ENCODE measurements at regions not wholly inside any gene's neighbourhood (a gene's known extent, or its start where the extent isn't known, plus 50 kb on each side); places are given as distances from the start of the nearest gene placed in this dataset.
"Not testable (repeated sequence)": the region's sequence is repeated elsewhere in the genome, so short reads cannot be mapped to it uniquely, and the experiment has no call there.

DNA sequence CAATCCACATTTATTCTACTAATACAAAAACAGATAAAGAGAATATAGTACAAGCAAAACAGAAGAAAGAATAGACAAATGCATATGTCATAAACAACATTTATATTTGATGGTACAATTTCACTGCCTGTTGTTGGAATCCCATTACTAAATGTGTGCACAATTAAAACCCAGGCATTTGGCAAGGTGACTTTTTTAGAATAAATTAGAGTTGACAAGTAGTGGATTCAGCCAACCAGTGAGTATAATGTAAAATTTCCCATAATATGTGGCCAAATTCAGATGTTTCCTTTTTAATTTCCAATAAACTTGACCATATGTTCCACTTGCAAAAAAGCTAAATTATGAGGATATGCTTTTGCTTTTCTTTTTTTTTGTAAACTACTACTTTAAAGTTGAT is 1578.8 kb downstream of the OLFM4 start:
- Mint-ChIP-seq H3K36me3 (no peaks in the 10 kb centered on the region), H3K27ac (no peak overlapping the region), H3K27me3 (no peaks in the 10 kb centered on the region), H3K4me1 (no peaks in the 10 kb centered on the region), H3K9me3 (peaks cover 14% of the 10 kb centered on the region), H3K4me3 (no peak overlapping the region)
- no peak for ATAC-seq

DNA sequence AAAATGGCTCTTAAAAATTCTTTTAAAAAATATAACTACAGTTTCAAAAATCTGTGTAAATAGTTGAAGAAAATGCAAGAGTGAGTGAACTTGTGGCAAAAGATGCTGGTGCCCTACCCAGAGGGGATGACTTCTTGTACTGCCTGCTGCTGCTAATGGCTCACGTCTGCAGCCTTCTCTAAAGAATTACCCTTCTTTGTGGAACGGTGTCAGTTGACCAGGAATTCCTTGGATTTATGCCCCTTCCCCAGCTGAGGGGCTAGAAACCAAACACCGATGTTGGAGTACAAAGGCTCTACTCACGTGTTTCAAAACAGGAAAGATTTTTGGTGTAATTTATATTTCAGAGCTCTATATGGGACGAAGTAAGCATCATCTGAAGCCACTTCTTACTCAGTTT is 1582.8 kb downstream of the OLFM4 start:
- no peaks in the 10 kb centered on the region for H3K36me3 Mint-ChIP-seq
- H3K27me3 Mint-ChIP-seq = no peaks in the 10 kb centered on the region
- ATAC-seq = no peak

DNA sequence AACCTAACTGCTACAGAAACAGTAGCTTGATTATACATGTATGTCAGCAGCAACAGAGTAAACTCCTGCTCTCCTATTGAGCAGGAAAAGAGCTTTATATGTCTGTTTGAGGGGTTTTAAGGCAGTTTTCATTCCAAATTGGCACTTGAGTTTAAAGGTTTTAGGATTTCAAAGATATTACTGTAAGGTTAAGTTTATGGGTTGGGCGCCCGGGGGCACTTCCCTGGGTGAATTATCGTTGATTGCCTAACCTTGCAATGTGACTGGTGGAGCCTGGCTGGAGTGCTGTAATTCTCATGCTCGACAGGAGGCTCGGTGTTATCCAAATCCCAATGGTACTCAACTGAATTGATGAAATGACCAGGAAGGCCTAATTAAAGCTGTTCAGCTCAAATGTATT is 1586.1 kb downstream of the OLFM4 start:
- no peak overlapping the region for H3K27ac Mint-ChIP-seq
- H3K27me3 Mint-ChIP-seq = no peaks in the 10 kb centered on the region
- no peaks in the 10 kb centered on the region for H3K36me3 Mint-ChIP-seq
- H3K9me3 Mint-ChIP-seq = peaks cover 2% of the 10 kb centered on the region
- H3K4me1 Mint-ChIP-seq = no peaks in the 10 kb centered on the region
- H3K4me3 Mint-ChIP-seq = no peak overlapping the region
- no peak for ATAC-seq

More for the DNA sequence above, 1582.8 kb downstream of the OLFM4 start:
- H3K9me3 Mint-ChIP-seq = peaks cover 2% of the 10 kb centered on the region
- H3K27ac Mint-ChIP-seq = no peak overlapping the region
- H3K4me1 Mint-ChIP-seq = no peaks in the 10 kb centered on the region
- H3K4me3 Mint-ChIP-seq = no peak overlapping the region

DNA sequence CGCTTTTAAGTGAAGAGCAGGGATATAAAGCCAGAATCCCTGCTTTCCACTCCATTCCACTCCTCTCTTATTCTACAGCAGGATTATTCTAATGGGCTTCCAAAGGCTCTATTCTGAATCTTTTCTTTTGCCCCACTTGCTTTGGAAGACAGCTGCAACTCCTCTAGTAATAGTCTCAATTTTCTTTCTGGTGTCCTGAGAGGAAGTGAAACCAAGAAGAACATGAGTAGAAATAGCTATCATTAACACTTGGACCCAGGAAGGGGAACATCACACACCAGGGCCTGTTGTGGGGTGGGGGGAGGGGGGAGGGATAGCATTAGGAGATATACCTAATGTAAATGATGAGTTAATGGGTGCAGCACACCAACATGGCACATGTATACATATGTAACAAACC is 1597.9 kb downstream of the OLFM4 start:
- not testable (repeated sequence) for H3K9me3 Mint-ChIP-seq, ATAC-seq, H3K4me3 Mint-ChIP-seq, H3K4me1 Mint-ChIP-seq, H3K27ac Mint-ChIP-seq, H3K27me3 Mint-ChIP-seq, H3K36me3 Mint-ChIP-seq

DNA sequence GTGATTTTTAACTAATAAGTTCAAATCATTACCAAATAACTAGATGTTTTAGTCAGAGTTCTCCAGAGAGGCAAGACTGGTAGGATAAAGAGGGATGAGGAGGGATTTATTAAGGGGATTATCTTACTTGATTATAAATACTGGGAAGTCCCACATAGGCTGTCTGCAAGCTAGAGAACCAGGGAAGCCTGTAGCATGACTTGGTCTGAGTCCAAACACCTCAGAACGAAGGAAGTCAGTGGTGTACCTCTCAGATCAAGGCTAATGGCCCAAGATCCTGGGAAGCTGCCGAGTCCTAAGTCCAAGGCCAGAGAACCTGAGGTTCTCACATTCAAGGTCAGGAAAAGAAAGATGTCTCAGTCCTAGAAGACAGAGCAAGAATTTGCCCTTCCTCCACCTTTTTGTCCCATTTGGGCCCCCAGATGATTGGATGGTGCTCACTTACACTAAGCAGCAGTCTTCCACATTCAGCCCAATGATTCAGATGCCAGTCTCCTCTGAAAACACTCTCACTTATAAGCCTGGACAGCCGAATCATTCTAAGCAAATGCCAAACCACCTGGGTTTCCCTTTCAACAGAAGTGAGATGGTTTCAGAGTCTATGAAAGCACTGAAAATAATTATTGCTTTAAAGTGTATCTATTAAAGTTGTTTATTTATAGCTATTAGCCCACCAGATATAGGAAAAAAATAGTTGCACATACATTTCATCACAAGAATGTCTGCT is 1599.2 kb downstream of the OLFM4 start:
- H3K4me1 Mint-ChIP-seq = no peaks in the 10 kb centered on the region
- no peaks in the 10 kb centered on the region for H3K27me3 Mint-ChIP-seq
- peaks cover 2% of the 10 kb centered on the region for H3K9me3 Mint-ChIP-seq
- no peak for ATAC-seq
- H3K27ac Mint-ChIP-seq = no peak overlapping the region
- H3K4me3 Mint-ChIP-seq = no peak overlapping the region
- H3K36me3 Mint-ChIP-seq = no peaks in the 10 kb centered on the region

DNA sequence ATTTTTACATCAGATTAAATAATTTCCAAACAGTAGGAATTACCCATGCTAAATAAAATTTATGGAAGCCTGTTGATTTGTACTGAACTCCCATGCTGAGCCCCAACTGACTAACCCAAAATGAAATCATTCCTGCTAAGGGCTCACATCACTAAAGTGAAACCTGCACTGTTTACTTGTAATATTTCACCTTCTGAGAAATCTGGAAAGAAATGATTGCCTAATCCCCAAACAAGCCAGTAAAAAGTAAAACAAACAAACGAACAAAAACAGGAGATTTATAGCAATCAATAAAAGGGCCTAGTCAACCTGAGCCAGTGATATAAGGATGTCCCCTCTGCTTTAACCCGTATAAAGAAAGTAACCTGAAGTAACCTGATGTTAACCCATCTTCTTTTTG is 1599.8 kb downstream of the OLFM4 start:
- Mint-ChIP-seq H3K4me1 (no peaks in the 10 kb centered on the region), H3K4me3 (no peak overlapping the region), H3K36me3 (no peaks in the 10 kb centered on the region), H3K27me3 (no peaks in the 10 kb centered on the region), H3K9me3 (peaks cover 2% of the 10 kb centered on the region), H3K27ac (no peak overlapping the region)
- no peak for ATAC-seq

DNA sequence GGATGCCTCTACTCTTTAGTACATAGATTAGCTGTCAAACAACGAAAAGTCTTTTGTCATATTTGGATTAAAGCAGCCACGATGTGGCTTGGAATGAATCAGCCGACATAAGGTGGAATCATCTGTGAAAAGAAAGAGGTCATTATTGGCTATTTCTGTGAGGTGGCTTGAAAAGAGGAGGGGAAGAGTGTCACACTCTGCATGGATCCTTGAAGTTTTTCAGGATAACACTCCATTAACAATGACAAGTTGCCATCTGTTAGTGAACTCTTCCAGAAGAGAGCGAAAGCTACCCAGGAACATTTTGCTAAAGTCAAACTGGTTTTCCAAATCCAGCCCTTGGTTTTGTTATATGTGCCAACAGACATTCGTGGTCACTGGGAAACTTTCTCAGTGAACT is 1604.8 kb downstream of the OLFM4 start:
- H3K27ac Mint-ChIP-seq = no peak overlapping the region
- H3K9me3 Mint-ChIP-seq = peaks cover 2% of the 10 kb centered on the region
- H3K4me1 Mint-ChIP-seq = no peaks in the 10 kb centered on the region
- no peaks in the 10 kb centered on the region for H3K27me3 Mint-ChIP-seq
- H3K4me3 Mint-ChIP-seq = no peak overlapping the region
- no peaks in the 10 kb centered on the region for H3K36me3 Mint-ChIP-seq
- ATAC-seq = no peak

DNA sequence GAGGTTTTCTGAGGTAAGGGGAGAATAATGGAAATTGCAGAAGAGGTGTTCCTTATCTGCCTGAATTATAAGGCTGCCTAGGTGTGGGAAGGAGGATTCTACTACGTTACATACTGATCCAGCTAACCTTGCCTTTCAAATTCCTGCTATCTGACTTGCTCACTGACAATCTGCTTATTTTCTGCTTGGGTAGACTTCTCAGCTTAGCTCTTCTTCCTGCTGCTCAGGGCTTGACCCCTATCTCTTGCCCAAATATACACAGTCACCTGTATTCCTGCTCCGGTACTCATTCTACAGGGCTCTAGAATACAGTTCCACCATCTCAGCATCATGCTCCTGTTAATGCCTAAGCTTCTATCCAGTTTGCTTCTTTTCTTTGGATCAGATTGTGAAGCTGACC is 1607.6 kb downstream of the OLFM4 start:
- Mint-ChIP-seq H3K36me3 (no peaks in the 10 kb centered on the region), H3K27me3 (no peaks in the 10 kb centered on the region), H3K9me3 (peaks cover 2% of the 10 kb centered on the region), H3K27ac (no peak overlapping the region), H3K4me3 (no peak overlapping the region), H3K4me1 (no peaks in the 10 kb centered on the region)
- no peak for ATAC-seq

DNA sequence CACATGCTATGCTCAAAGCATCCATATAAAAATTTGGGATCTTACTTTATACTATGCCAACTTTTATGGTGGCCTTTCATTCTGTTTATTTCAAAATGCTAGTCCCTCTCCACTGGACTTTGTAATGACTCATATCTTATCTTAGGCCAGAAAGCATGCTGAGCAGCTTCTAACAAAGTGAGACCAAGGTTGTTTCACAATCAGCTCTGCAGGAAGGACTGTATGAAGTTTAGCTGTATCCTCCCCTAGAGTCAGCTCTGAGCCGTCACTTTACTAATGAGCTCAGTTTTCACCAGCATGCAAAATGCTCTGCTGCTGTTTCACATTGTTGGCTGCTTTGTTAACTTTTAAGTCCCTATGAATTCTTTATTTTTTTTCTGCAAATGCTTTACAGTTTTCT is 1608.8 kb downstream of the OLFM4 start:
- Mint-ChIP-seq H3K4me1 (no peaks in the 10 kb centered on the region), H3K36me3 (no peaks in the 10 kb centered on the region), H3K9me3 (peaks cover under 1% of the 10 kb centered on the region), H3K27me3 (no peaks in the 10 kb centered on the region), H3K4me3 (no peak overlapping the region), H3K27ac (no peak overlapping the region)
- no peak for ATAC-seq

DNA sequence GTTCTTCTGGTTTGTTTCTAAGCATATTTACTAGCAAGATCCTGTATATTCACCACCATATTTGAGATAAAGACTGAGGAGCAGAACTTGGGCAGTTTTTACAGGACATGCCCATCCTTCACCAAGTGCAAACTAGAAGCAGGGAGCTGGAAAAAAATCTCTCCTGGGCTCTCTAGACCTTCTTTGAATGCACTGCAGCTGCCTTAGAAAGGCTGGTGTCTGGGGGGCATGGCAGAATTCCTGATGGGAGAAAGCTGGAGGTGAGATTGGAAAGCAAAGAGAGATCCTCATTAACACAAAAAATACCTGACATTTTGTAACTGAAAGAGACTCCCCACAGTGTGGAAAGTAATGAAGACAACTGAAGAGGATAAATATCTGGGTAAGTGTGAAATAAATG is 1612.1 kb downstream of the OLFM4 start:
- H3K4me3 Mint-ChIP-seq = no peak overlapping the region
- H3K9me3 Mint-ChIP-seq = peaks cover 7% of the 10 kb centered on the region
- no peaks in the 10 kb centered on the region for H3K27me3 Mint-ChIP-seq
- H3K4me1 Mint-ChIP-seq = no peaks in the 10 kb centered on the region
- no peak overlapping the region for H3K27ac Mint-ChIP-seq
- ATAC-seq = no peak
- H3K36me3 Mint-ChIP-seq = no peaks in the 10 kb centered on the region

DNA sequence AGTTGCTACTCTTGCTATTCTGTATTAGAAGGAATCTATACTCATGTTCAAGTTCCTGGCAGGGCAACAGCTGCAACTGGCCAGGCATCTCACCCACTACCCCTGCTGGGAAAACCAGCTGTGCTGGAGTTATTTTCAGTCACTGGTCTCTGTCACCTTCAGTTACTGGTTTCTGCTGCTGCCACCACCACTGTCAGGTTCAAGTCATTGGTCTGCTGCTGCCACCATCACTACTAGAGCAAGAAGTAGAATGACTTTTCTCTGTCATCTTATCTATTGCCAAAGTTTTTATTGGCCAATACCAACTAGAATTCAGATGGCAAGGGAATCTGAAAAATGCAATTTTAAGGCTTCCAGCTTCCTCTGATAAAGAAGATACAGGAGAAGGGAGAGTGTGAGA is 1615.2 kb downstream of the OLFM4 start:
- H3K27ac Mint-ChIP-seq = no peak overlapping the region
- H3K4me1 Mint-ChIP-seq = no peaks in the 10 kb centered on the region
- peaks cover 7% of the 10 kb centered on the region for H3K9me3 Mint-ChIP-seq
- no peaks in the 10 kb centered on the region for H3K36me3 Mint-ChIP-seq
- no peaks in the 10 kb centered on the region for H3K27me3 Mint-ChIP-seq
- no peak overlapping the region for H3K4me3 Mint-ChIP-seq
- no peak for ATAC-seq

DNA sequence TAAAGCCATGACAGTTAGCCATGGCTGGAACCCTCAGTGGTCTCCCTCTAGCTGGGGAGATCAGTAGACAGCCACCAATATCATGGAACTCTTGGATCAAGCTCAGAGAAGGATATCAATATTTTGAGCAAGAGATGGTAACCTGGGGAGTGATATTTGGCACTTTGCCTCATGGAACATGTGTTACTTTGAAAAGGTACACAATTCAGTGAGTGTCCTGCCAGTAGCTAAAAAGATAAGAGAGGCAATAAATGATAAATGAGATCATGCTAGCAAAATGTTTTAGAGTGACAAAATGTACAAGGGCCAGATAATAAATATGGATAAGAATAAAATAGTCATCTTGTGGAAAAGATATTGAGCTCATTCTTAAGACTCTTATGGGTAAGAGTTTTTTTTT is 1618.7 kb downstream of the OLFM4 start:
- Mint-ChIP-seq H3K4me1 (no peaks in the 10 kb centered on the region), H3K27ac (no peak overlapping the region), H3K36me3 (no peaks in the 10 kb centered on the region), H3K27me3 (no peaks in the 10 kb centered on the region), H3K9me3 (peaks cover 7% of the 10 kb centered on the region), H3K4me3 (no peak overlapping the region)
- ATAC-seq = no peak

DNA sequence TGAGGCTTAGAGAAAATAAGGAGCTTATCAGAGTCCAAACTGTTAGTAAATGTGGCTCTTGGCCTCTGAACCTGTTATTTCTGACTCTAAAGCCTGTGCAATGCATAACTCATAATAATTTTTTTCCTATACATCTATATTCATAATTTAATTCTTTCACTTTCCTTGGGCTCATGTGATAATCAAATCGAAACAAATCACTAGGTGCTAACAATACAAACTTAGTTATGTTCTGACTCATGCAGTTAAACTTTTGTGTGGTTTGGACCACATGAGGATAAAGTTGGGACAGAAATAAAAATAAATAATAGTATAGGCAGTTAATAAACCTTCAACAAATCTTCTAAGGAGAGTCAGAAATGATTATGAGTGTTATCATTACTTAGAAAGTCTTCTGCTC is 1629.0 kb downstream of the OLFM4 start:
- H3K27ac Mint-ChIP-seq = no peak overlapping the region
- no peaks in the 10 kb centered on the region for H3K4me1 Mint-ChIP-seq
- peaks cover 8% of the 10 kb centered on the region for H3K9me3 Mint-ChIP-seq
- no peak for ATAC-seq
- no peak overlapping the region for H3K4me3 Mint-ChIP-seq
- no peaks in the 10 kb centered on the region for H3K27me3 Mint-ChIP-seq
- no peaks in the 10 kb centered on the region for H3K36me3 Mint-ChIP-seq

DNA sequence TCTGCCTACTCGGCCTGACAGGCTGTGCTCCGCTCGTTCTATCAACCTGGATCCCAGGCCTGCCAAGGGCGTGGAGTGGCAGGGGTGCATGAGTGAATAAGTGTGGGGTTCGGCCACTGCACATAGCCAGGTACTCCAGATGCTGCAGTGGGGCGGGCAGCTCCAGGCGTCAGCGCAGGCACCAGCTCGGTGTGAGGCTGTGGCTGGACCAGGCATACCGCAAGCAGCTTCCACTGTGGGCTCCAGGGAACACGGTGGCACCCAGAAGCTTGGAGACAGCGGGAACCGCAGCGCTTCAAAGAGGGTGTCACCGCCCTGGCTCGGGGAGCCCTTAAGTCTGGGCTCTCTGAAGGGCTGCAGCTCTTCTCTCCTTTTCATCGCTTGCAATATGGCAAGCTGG is 1630.2 kb downstream of the OLFM4 start:
- H3K27me3 Mint-ChIP-seq = no peaks in the 10 kb centered on the region
- H3K4me3 Mint-ChIP-seq = no peak overlapping the region
- peaks cover 11% of the 10 kb centered on the region for H3K9me3 Mint-ChIP-seq

DNA sequence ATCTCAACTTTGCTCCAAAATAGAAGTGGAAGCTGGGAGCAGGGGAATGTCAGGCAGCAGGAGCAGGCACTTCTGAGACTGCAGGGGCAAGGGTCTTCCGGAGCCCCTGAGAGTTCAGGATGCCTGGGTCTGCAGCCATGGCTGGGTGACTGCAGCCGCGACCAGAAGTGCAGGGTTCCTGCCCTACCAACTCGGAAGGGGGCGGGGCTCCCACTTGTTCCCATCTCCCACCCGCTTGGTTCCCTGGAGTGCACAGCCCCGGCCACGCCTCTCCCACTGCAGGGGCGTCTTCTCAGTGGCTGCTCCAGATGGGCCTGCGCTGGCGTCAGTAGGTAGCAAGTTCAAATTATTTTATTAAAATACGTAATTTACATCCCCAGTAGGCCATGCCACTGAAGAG is 1631.7 kb downstream of the OLFM4 start:
- H3K36me3 Mint-ChIP-seq = no peaks in the 10 kb centered on the region

More for the DNA sequence above, 1630.2 kb downstream of the OLFM4 start:
- H3K36me3 Mint-ChIP-seq = no peaks in the 10 kb centered on the region
- H3K27ac Mint-ChIP-seq = no peak overlapping the region
- no peaks in the 10 kb centered on the region for H3K4me1 Mint-ChIP-seq
- peak; percentile 45 for ATAC-seq

DNA sequence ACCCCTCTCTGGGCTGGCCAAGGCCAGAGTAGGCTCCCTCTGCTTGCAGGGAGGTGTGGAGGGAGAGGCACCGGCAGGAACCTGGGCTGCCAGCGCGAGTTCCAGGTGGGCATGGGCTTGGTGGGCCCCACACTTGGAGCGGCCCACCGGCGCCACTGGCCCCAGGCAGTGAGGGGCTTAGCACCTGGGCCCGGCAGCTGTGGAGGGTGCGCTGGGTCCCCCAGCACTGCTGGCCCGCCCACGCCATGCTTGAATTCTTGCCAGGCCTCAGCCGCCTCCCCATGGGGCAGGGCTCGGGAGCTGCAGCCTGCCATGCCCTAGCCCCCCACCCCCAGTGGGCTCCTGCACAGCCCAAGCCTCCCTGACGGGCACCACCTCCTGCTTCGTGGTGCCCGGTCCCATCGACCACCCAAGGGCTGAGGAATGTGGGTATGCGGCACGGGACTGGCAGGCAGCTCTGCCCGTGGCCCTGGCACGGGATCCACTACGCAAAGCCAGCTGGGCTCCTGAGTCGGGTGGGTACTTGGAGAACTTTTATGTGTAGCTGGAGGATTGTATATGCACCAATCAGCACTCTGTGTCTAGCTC is 1648.0 kb downstream of the OLFM4 start:
- Mint-ChIP-seq H3K27ac (no peak overlapping the region), H3K4me1 (no peaks in the 10 kb centered on the region), H3K4me3 (no peak overlapping the region), H3K27me3 (no peaks in the 10 kb centered on the region), H3K36me3 (no peaks in the 10 kb centered on the region), H3K9me3 (peaks cover 3% of the 10 kb centered on the region)
- ATAC-seq = no peak

More for the DNA sequence above, 1631.7 kb downstream of the OLFM4 start:
- Mint-ChIP-seq H3K27me3 (no peaks in the 10 kb centered on the region), H3K27ac (no peak overlapping the region), H3K4me3 (no peak overlapping the region), H3K9me3 (peaks cover 11% of the 10 kb centered on the region), H3K4me1 (no peaks in the 10 kb centered on the region)
- no peak for ATAC-seq
